Gastroesophageal sphincter (tissue), 3 donors: ENCODE measurements at regions not wholly inside any gene's neighbourhood (a gene's known extent, or its start where the extent isn't known, plus 50 kb on each side); places are given as distances from the start of the nearest gene placed in this dataset.

Source experiments
- EP300 ChIP-seq: sonication (generic); formaldehyde crosslinking; IDR thresholded peaks from one replicate; pipeline ENCODE4 v1.6.1; 2017; ENCODE audit warnings: antibody characterized with exemption, mild to moderate bottlenecking
- POLR2A ChIP-seq, 2 donors: fragments of 450-650 bp; IDR thresholded peaks; one replicate each; pipeline ENCODE4 v1.6.1; 2017; ENCODE audit warnings: antibody characterized with exemption in 2 of 2, mild to moderate bottlenecking in 2 of 2, moderate library complexity in 1 of 2
- POLR2AphosphoS5 ChIP-seq: sonication (generic); formaldehyde crosslinking; IDR thresholded peaks from one replicate; pipeline ENCODE4 v1.6.1; 2017; ENCODE audit warnings: antibody characterized with exemption
- TF ChIP-seq, protein P1 (sequence below), 4 experiments: fragments of 200-600 bp in 2 of 4; fragments of 450-650 bp in 2 of 4; sonication (generic) in 1 of 4; IDR thresholded peaks; one replicate each; pipeline ENCODE4 v1.5.1; 2017 to 2019; ENCODE audit warnings: antibody characterized with exemption in 4 of 4, mild to moderate bottlenecking in 2 of 4, moderate library complexity in 2 of 4

DNA sequence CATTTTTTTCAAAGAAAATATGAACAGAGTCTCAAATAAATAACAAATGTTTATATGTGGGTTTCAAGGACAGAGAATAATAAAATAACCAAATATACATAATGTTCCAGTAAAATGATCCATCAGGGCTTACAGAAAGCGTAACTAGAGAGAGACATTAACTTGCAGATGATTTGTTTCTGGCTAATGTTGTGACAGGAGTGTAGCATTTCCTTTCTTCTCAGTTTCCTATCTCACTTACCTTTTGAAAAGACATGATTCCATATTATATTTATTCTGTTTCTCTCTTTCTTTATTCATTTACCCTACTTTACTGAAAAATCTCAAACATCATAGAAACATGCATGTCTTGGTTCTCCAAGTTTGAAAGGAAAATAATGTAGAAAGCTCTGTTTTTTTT lies 451.3 kb upstream of the CDH9 start:
- TF ChIP-seq, protein P1, sequence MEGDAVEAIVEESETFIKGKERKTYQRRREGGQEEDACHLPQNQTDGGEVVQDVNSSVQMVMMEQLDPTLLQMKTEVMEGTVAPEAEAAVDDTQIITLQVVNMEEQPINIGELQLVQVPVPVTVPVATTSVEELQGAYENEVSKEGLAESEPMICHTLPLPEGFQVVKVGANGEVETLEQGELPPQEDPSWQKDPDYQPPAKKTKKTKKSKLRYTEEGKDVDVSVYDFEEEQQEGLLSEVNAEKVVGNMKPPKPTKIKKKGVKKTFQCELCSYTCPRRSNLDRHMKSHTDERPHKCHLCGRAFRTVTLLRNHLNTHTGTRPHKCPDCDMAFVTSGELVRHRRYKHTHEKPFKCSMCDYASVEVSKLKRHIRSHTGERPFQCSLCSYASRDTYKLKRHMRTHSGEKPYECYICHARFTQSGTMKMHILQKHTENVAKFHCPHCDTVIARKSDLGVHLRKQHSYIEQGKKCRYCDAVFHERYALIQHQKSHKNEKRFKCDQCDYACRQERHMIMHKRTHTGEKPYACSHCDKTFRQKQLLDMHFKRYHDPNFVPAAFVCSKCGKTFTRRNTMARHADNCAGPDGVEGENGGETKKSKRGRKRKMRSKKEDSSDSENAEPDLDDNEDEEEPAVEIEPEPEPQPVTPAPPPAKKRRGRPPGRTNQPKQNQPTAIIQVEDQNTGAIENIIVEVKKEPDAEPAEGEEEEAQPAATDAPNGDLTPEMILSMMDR (IDR thresholded peaks at IDR 0.05): no peak
- TF ChIP-seq POLR2A (IDR thresholded peaks at IDR 0.05): no peak
- TF ChIP-seq POLR2AphosphoS5: no peak
- TF ChIP-seq EP300: no peak
